ENCODE measurements at regions not wholly inside any gene's neighbourhood (a gene's known extent, or its start where the extent isn't known, plus 50 kb on each side); places are given as distances from the start of the nearest gene placed in this dataset.

DNA sequence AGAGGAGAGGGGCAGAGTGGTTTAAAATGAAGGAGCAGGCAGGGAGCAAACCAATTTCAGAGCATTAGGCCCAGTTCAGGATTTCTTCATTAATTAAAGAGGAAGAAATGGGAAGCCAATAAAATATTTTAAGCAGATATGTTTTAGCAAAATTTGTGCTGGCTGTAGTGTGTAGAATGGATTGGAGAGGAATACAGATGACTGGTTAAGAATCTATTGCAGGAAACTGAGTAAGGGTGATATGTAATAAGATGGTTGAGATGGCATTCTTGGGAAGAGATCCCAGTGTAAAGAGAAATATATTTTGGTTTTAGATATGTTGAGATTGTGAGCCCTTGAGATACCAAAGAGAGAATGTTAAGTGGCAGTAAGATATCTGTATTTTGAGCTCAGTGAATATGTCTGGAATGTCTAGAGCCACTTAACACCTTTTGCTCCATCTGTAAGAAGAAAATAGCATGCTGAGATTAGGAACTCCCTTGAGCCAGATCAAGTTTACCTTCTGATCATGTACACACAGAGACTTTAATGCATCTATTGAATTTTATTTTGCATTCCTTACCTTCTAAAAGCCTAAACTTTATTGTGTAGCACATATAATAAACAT, 79.5 kb upstream of the SLC27A6 start:
- no peak overlapping the region for H3K27ac Mint-ChIP-seq (ENCODE audit: unreplicated experiment)
- DNase-seq (ENCODE audit: low spot score) = no peak
- H3K36me3 Mint-ChIP-seq (ENCODE audit: low read depth, unreplicated experiment) = no peaks in the 10 kb centered on the region
- no peaks in the 10 kb centered on the region for H3K9me3 Mint-ChIP-seq (ENCODE audit: unreplicated experiment)
- no peaks in the 10 kb centered on the region for H3K4me1 Mint-ChIP-seq (ENCODE audit: unreplicated experiment)
- no peaks in the 10 kb centered on the region for H3K27me3 Mint-ChIP-seq (ENCODE audit: unreplicated experiment)
- TF ChIP-seq CTCF (IDR thresholded peaks at IDR 0.05; ENCODE audit: unreplicated experiment) = no peak
- no peak overlapping the region for H3K4me3 Mint-ChIP-seq (ENCODE audit: unreplicated experiment)

GRCh38 chr5:128895122-128895521, 70.2 kb upstream of the SLC27A6 start:
- Mint-ChIP-seq H3K9me3 (ENCODE audit: unreplicated experiment) (no peaks in the 10 kb centered on the region), H3K36me3 (ENCODE audit: low read depth, unreplicated experiment) (no peaks in the 10 kb centered on the region), H3K27ac (ENCODE audit: unreplicated experiment) (no peak overlapping the region), H3K27me3 (ENCODE audit: unreplicated experiment) (peaks cover 2% of the 10 kb centered on the region), H3K4me3 (ENCODE audit: unreplicated experiment) (no peak overlapping the region), H3K4me1 (ENCODE audit: unreplicated experiment) (no peaks in the 10 kb centered on the region)
- no peak for DNase-seq (ENCODE audit: low spot score)
- TF ChIP-seq CTCF (IDR thresholded peaks at IDR 0.05; ENCODE audit: unreplicated experiment) = no peak

DNA sequence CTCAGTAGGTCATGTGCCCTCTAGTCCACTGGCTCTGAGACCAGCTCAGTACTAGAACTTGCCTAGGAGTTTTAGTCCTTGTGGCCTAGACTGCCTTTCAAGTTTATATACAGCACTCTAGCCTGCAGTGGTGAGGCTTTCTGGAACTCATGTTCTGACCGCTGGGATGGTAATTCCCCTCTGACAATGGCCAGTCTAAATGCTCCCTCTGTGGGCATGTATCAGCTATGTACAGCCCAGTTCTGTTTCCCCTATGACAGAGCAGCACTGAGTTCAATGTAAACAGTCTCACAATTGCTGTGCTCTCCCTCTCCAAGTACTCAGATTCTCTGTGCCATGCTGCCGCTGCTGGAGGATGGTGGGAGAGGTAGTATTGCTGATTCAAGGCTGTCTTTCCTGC, 68.6 kb upstream of the SLC27A6 start:
- no peak for TF ChIP-seq CTCF (IDR thresholded peaks at IDR 0.05; ENCODE audit: unreplicated experiment)
- Mint-ChIP-seq H3K27ac (ENCODE audit: unreplicated experiment) (no peak overlapping the region), H3K4me1 (ENCODE audit: unreplicated experiment) (no peaks in the 10 kb centered on the region), H3K27me3 (ENCODE audit: unreplicated experiment) (peaks cover 2% of the 10 kb centered on the region), H3K4me3 (ENCODE audit: unreplicated experiment) (no peak overlapping the region), H3K36me3 (ENCODE audit: low read depth, unreplicated experiment) (no peaks in the 10 kb centered on the region), H3K9me3 (ENCODE audit: unreplicated experiment) (no peaks in the 10 kb centered on the region)
- DNase-seq (ENCODE audit: low spot score) = no peak

GRCh38 chr5:128903550-128903949, 61.7 kb upstream of the SLC27A6 start:
- Mint-ChIP-seq H3K9me3 (ENCODE audit: unreplicated experiment) (no peaks in the 10 kb centered on the region), H3K27me3 (ENCODE audit: unreplicated experiment) (no peaks in the 10 kb centered on the region), H3K36me3 (ENCODE audit: low read depth, unreplicated experiment) (no peaks in the 10 kb centered on the region), H3K4me1 (ENCODE audit: unreplicated experiment) (no peaks in the 10 kb centered on the region), H3K4me3 (ENCODE audit: unreplicated experiment) (no peak overlapping the region), H3K27ac (ENCODE audit: unreplicated experiment) (no peak overlapping the region)
- TF ChIP-seq CTCF (IDR thresholded peaks at IDR 0.05; ENCODE audit: unreplicated experiment) = no peak
- no peak for DNase-seq (ENCODE audit: low spot score)

- no peak for DNase-seq (ENCODE audit: low spot score)
- H3K9me3 Mint-ChIP-seq (ENCODE audit: unreplicated experiment) = no peaks in the 10 kb centered on the region
- H3K36me3 Mint-ChIP-seq (ENCODE audit: low read depth, unreplicated experiment) = no peaks in the 10 kb centered on the region
- no peak overlapping the region for H3K27ac Mint-ChIP-seq (ENCODE audit: unreplicated experiment)
- H3K4me1 Mint-ChIP-seq (ENCODE audit: unreplicated experiment) = no peaks in the 10 kb centered on the region
- no peak for TF ChIP-seq CTCF (IDR thresholded peaks at IDR 0.05; ENCODE audit: unreplicated experiment)
- no peak overlapping the region for H3K4me3 Mint-ChIP-seq (ENCODE audit: unreplicated experiment)
- no peaks in the 10 kb centered on the region for H3K27me3 Mint-ChIP-seq (ENCODE audit: unreplicated experiment)
Observed at GRCh38 chr5:128904805-128905567, 60.3 kb upstream of the SLC27A6 start.
